EH (cell line): ENCODE measurements at regions not wholly inside any gene's neighbourhood (a gene's known extent, or its start where the extent isn't known, plus 50 kb on each side); places are given as distances from the start of the nearest gene placed in this dataset.
A peak's percentile ranks its signal among the peaks of the same experiment; 100 is the strongest.

Source experiments
- DNase-seq: peaks from one replicate; pipeline ENCODE4 v3.0.0-alpha.2; 2015; ENCODE audit warnings: low read depth

- DNase-seq: peak; percentile 98
Measured at GRCh38 chr5:54743997-54744788, 226.6 kb downstream of the SNX18 start.

GRCh38 chr5:54743581-54743980 is 226.0 kb downstream of the SNX18 start:
- no peak for DNase-seq

- DNase-seq: peak; percentile 86
Measured at GRCh38 chr5:54742417-54742891, 224.9 kb downstream of the SNX18 start.

GRCh38 chr5:54741711-54742110 is 224.2 kb downstream of the SNX18 start:
- DNase-seq: no peak

- DNase-seq: no peak
Measured at GRCh38 chr5:54740141-54740540, 222.6 kb downstream of the SNX18 start.

- peak; percentile 37 for DNase-seq
Measured at GRCh38 chr5:54739371-54739770, 221.8 kb downstream of the SNX18 start.

GRCh38 chr5:54738973-54739367 is 221.4 kb downstream of the SNX18 start:
- no peak for DNase-seq

- peak; percentile 90 for DNase-seq
Measured at GRCh38 chr5:54738118-54738972, 220.8 kb downstream of the SNX18 start.

- DNase-seq: no peak
Measured at GRCh38 chr5:54736003-54736797, 218.6 kb downstream of the SNX18 start.

- DNase-seq: no peak
Measured at GRCh38 chr5:54733101-54733500, 215.5 kb downstream of the SNX18 start.

GRCh38 chr5:54732108-54732507 is 214.5 kb downstream of the SNX18 start:
- no peak for DNase-seq

- DNase-seq: no peak
Measured at GRCh38 chr5:54728588-54728915, 211.0 kb downstream of the SNX18 start.

GRCh38 chr5:54727874-54728587 is 210.5 kb downstream of the SNX18 start:
- DNase-seq: no peak

GRCh38 chr5:54725391-54726280 is 208.1 kb downstream of the SNX18 start:
- peak; percentile 67 for DNase-seq

- peak; percentile 86 for DNase-seq
Measured at GRCh38 chr5:54722846-54723433, 205.4 kb downstream of the SNX18 start.

- DNase-seq: no peak
Measured at GRCh38 chr5:54721951-54722654, 204.5 kb downstream of the SNX18 start.

- DNase-seq: no peak
Measured at GRCh38 chr5:54721116-54721515, 203.6 kb downstream of the SNX18 start.

GRCh38 chr5:54720341-54720740 is 202.8 kb downstream of the SNX18 start:
- DNase-seq: peak; percentile 40
